Right atrium auricular region (tissue), 2 donors: ENCODE measurements at regions not wholly inside any gene's neighbourhood (a gene's known extent, or its start where the extent isn't known, plus 50 kb on each side); places are given as distances from the start of the nearest gene placed in this dataset.

Experiments used
- DNase-seq: peaks from one replicate; pipeline ENCODE4 v3.0.0-alpha.2; 2019; ENCODE audit warnings: low spot score
- H3K27ac ChIP-seq, 2 donors: fragments of 200-600 bp; sonication (generic); 1 replicate in 1 of 2; 2 replicates in 1 of 2; pipeline ENCODE4 v1.5.1; 2016 to 2019
- H3K27me3 ChIP-seq, 2 donors: fragments of 200-600 bp; sonication (generic); one replicate each; pipeline versions ENCODE4 v1.5.1 to v1.6.0; 2017 to 2019
- H3K36me3 ChIP-seq: fragments of 200-600 bp; sonication (generic); one replicate; pipeline ENCODE4 v1.5.1; 2016
- H3K4me1 ChIP-seq, 2 donors: fragments of 200-600 bp; sonication (generic); one replicate each; pipeline versions ENCODE4 v1.5.1 to v1.6.0; 2017 to 2019
- H3K4me3 ChIP-seq, 2 donors: fragments of 200-600 bp; sonication (generic); 1 replicate in 1 of 2; 2 replicates in 1 of 2; pipeline ENCODE4 v1.5.1; 2017 to 2019; ENCODE audit warnings: mild to moderate bottlenecking in 1 of 2, moderate library complexity in 1 of 2
- H3K9me3 ChIP-seq, 2 donors: fragments of 200-600 bp; sonication (generic); one replicate each; pipeline ENCODE4 v1.5.1; 2019
- TF ChIP-seq, protein P1 (sequence below), 2 donors: fragments of 200-600 bp; sonication (generic); IDR thresholded peaks; one replicate each; pipeline ENCODE4 v1.5.1; 2019; ENCODE audit warnings: antibody characterized with exemption in 2 of 2

DNA sequence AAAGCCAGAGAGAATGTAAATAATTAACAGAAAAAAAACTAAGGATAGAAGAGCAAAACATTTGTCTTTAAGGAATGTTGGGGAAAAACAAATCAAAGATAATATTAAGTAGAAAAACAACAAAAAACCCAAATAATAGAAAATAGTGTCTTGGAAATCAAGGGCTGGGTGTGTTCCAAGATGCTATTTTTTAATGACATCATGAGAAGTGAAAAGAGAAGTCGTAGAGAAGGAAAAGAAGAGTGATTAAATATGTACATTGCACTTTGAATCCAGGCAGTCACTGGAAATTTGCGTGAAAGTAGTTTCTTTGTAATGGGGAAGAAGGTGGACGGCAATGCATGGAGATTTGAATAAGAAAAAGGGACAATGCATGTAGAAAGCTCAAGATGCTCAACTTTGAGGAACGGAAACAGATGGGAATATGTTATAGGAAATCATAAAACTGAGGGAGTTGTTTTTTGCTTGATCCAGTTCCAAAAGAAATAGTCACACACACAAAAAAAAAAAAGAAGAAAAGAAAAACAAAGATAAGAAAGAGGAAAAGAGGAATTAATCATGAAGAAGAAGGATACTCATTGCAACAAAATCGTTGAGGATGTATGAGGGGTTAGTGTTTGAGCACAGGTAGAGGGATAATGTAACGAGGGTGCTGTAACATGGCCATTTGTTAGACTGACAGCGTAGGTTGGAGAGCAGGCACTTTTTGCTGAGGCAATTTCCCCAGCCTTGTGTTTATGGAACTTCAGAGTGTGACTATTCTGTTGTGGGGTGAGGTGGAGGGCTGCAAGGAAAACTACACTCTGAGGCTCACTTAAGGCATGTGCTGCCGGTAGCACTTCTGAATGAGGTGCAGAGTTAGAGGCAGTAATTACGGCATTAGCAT lies 184.1 kb downstream of the CALCRL start:
- Histone ChIP-seq H3K27ac (no peak overlapping the region), H3K36me3 (no peaks in the 10 kb centered on the region), H3K4me1 (no peaks in the 10 kb centered on the region), H3K27me3 (no peaks in the 10 kb centered on the region), H3K4me3 (no peak overlapping the region), H3K9me3 (no peaks in the 10 kb centered on the region)
- TF ChIP-seq, protein P1, sequence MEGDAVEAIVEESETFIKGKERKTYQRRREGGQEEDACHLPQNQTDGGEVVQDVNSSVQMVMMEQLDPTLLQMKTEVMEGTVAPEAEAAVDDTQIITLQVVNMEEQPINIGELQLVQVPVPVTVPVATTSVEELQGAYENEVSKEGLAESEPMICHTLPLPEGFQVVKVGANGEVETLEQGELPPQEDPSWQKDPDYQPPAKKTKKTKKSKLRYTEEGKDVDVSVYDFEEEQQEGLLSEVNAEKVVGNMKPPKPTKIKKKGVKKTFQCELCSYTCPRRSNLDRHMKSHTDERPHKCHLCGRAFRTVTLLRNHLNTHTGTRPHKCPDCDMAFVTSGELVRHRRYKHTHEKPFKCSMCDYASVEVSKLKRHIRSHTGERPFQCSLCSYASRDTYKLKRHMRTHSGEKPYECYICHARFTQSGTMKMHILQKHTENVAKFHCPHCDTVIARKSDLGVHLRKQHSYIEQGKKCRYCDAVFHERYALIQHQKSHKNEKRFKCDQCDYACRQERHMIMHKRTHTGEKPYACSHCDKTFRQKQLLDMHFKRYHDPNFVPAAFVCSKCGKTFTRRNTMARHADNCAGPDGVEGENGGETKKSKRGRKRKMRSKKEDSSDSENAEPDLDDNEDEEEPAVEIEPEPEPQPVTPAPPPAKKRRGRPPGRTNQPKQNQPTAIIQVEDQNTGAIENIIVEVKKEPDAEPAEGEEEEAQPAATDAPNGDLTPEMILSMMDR (IDR thresholded peaks at IDR 0.05): no peak
- DNase-seq: no peak

GRCh38 chr2:187261705-187262104 lies 186.3 kb downstream of the CALCRL start:
- Histone ChIP-seq H3K27me3 (no peaks in the 10 kb centered on the region), H3K36me3 (no peaks in the 10 kb centered on the region), H3K4me3 (no peak overlapping the region), H3K9me3 (no peaks in the 10 kb centered on the region), H3K4me1 (no peaks in the 10 kb centered on the region), H3K27ac (no peak overlapping the region)
- TF ChIP-seq, protein P1 (IDR thresholded peaks at IDR 0.05): no peak
- no peak for DNase-seq

- no peak overlapping the region for H3K4me3 ChIP-seq
- no peaks in the 10 kb centered on the region for H3K9me3 ChIP-seq
- no peaks in the 10 kb centered on the region for H3K4me1 ChIP-seq
- H3K27me3 ChIP-seq: no peaks in the 10 kb centered on the region
- no peak overlapping the region for H3K27ac ChIP-seq
- no peaks in the 10 kb centered on the region for H3K36me3 ChIP-seq
- TF ChIP-seq, protein P1 (IDR thresholded peaks at IDR 0.05): no peak
- no peak for DNase-seq
These were observed 196.0 kb downstream of the CALCRL start for GRCh38 chr2:187252063-187252462.

GRCh38 chr2:187250137-187250536 lies 197.9 kb downstream of the CALCRL start:
- H3K4me1 ChIP-seq: no peaks in the 10 kb centered on the region
- H3K27ac ChIP-seq: no peak overlapping the region
- no peaks in the 10 kb centered on the region for H3K9me3 ChIP-seq
- DNase-seq: no peak
- no peak overlapping the region for H3K4me3 ChIP-seq
- no peaks in the 10 kb centered on the region for H3K36me3 ChIP-seq
- TF ChIP-seq, protein P1 (IDR thresholded peaks at IDR 0.05): no peak
- no peaks in the 10 kb centered on the region for H3K27me3 ChIP-seq

DNA sequence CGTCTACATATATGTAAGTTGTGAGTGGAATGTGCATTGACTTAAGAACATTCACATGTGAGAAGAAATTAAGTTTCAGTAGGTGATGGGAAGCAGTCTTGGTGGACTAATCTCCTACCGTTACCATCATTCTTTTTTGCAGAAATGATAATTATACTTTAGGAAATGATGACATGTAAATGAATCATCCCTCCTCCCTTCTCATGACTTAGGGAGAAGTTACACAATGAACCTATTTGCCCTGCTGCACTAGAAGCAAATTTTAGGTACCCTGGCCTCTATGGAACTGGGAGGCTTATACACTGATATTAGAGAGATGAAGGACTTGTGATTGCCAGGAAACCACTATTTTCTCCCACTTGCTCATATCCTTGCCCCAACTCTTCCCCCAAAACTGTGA lies 214.2 kb downstream of the CALCRL start:
- Histone ChIP-seq H3K36me3 (no peaks in the 10 kb centered on the region), H3K27me3 (no peaks in the 10 kb centered on the region), H3K27ac (no peak overlapping the region), H3K4me1 (no peaks in the 10 kb centered on the region), H3K9me3 (no peaks in the 10 kb centered on the region), H3K4me3 (no peak overlapping the region)
- TF ChIP-seq, protein P1 (IDR thresholded peaks at IDR 0.05): no peak
- DNase-seq: no peak

DNA sequence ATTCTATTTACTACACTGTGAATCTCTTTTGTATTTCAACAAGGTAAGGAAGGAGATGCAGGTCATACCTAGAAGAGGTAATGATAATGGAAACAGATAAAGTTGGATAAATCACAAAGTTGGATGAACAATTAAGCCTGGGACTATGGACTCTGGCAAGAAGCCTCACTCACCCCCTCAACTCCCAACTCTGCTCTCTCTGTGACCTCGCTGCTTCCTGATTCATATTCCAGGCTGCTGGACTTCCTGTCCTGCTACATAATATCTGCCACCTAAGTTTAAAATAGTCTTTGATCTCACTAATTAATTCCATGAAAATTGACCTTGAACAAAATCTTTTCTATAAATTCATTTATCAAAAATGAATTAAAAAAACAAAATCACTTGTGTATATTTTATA lies 215.3 kb downstream of the CALCRL start:
- no peaks in the 10 kb centered on the region for H3K27me3 ChIP-seq
- H3K4me1 ChIP-seq: no peaks in the 10 kb centered on the region
- no peaks in the 10 kb centered on the region for H3K36me3 ChIP-seq
- TF ChIP-seq, protein P1 (IDR thresholded peaks at IDR 0.05): no peak
- no peak overlapping the region for H3K27ac ChIP-seq
- H3K9me3 ChIP-seq: no peaks in the 10 kb centered on the region
- DNase-seq: no peak
- no peak overlapping the region for H3K4me3 ChIP-seq
